ENCODE measurements at regions not wholly inside any gene's neighbourhood (a gene's known extent, or its start where the extent isn't known, plus 50 kb on each side); places are given as distances from the start of the nearest gene placed in this dataset.

- no peak overlapping the region for H3K4me3 ChIP-seq (ENCODE audit: low read depth, low read length, poor library complexity, severe bottlenecking)
- TF ChIP-seq EZH2 (IDR thresholded peaks at IDR 0.05; ENCODE audit: borderline replicate concordance, low read depth, low read length, poor library complexity, severe bottlenecking): no peak
- TF ChIP-seq CTCF (conservative IDR thresholded peaks at IDR 0.05; ENCODE audit: low read depth, low read length): no peak
- H3K36me3 ChIP-seq (ENCODE audit: insufficient read depth, low read length, poor library complexity, severe bottlenecking): no peaks in the 10 kb centered on the region
- H3K27me3 ChIP-seq (replicated peaks; ENCODE audit: insufficient read depth, low read depth, low read length, poor library complexity): no peaks in the 10 kb centered on the region
- H3K27ac ChIP-seq (ENCODE audit: low read depth, low read length, poor library complexity, severe bottlenecking): no peak overlapping the region
- H3K9me3 ChIP-seq (ENCODE audit: low read depth, low read length, poor library complexity, severe bottlenecking): no peaks in the 10 kb centered on the region
- no TSS peak for BruUV-seq (replicated peaks)
- ChIA-PET POLR2A (ENCODE audit: low non-redundant PET) (no interaction called here), CTCF (no interaction called here)
- no peak for DNase-seq (ENCODE audit: low spot score)
- intact Hi-C loops (cut with micrococcal nuclease; ENCODE audit: unreplicated experiment): no loop called here
- H3K4me1 ChIP-seq (ENCODE audit: insufficient read depth, low read length, poor library complexity, severe bottlenecking): no peaks in the 10 kb centered on the region
Measured at GRCh38 chr9:93898502-93899426, 56.4 kb downstream of the BARX1 start.

GRCh38 chr9:93898026-93898425 lies 57.1 kb downstream of the BARX1 start:
- peaks cover 7% of the 10 kb centered on the region for H3K9me3 ChIP-seq (ENCODE audit: low read depth, low read length, poor library complexity, severe bottlenecking)
- no peak overlapping the region for H3K4me3 ChIP-seq (ENCODE audit: low read depth, low read length, poor library complexity, severe bottlenecking)
- BruUV-seq (replicated peaks): no TSS peak
- ChIA-PET POLR2A (ENCODE audit: low non-redundant PET) (no interaction called here), CTCF (no interaction called here)
- intact Hi-C loops (cut with micrococcal nuclease; ENCODE audit: unreplicated experiment): no loop called here
- no peak overlapping the region for H3K27ac ChIP-seq (ENCODE audit: low read depth, low read length, poor library complexity, severe bottlenecking)
- H3K27me3 ChIP-seq (replicated peaks; ENCODE audit: insufficient read depth, low read depth, low read length, poor library complexity): no peaks in the 10 kb centered on the region
- no peaks in the 10 kb centered on the region for H3K36me3 ChIP-seq (ENCODE audit: insufficient read depth, low read length, poor library complexity, severe bottlenecking)
- TF ChIP-seq CTCF (conservative IDR thresholded peaks at IDR 0.05; ENCODE audit: low read depth, low read length) (no peak), EZH2 (IDR thresholded peaks at IDR 0.05; ENCODE audit: borderline replicate concordance, low read depth, low read length, poor library complexity, severe bottlenecking) (no peak)
- no peak for DNase-seq (ENCODE audit: low spot score)
- no peaks in the 10 kb centered on the region for H3K4me1 ChIP-seq (ENCODE audit: insufficient read depth, low read length, poor library complexity, severe bottlenecking)

GRCh38 chr9:93897075-93897970 lies 57.8 kb downstream of the BARX1 start:
- TF ChIP-seq EZH2 (IDR thresholded peaks at IDR 0.05; ENCODE audit: borderline replicate concordance, low read depth, low read length, poor library complexity, severe bottlenecking): no peak
- no peak for TF ChIP-seq CTCF (conservative IDR thresholded peaks at IDR 0.05; ENCODE audit: low read depth, low read length)
- no peak for DNase-seq (ENCODE audit: low spot score)
- H3K27me3 ChIP-seq (replicated peaks; ENCODE audit: insufficient read depth, low read depth, low read length, poor library complexity): no peaks in the 10 kb centered on the region
- peaks cover 14% of the 10 kb centered on the region for H3K9me3 ChIP-seq (ENCODE audit: low read depth, low read length, poor library complexity, severe bottlenecking)
- no peaks in the 10 kb centered on the region for H3K36me3 ChIP-seq (ENCODE audit: insufficient read depth, low read length, poor library complexity, severe bottlenecking)
- no peaks in the 10 kb centered on the region for H3K4me1 ChIP-seq (ENCODE audit: insufficient read depth, low read length, poor library complexity, severe bottlenecking)
- CTCF ChIA-PET: no interaction called here
- POLR2A ChIA-PET (ENCODE audit: low non-redundant PET): no interaction called here
- no peak overlapping the region for H3K27ac ChIP-seq (ENCODE audit: low read depth, low read length, poor library complexity, severe bottlenecking)
- intact Hi-C loops (cut with micrococcal nuclease; ENCODE audit: unreplicated experiment): no loop called here
- no TSS peak for BruUV-seq (replicated peaks)
- no peak overlapping the region for H3K4me3 ChIP-seq (ENCODE audit: low read depth, low read length, poor library complexity, severe bottlenecking)

Data from A673 (cell line).